HepG2 (cell line): ENCODE measurements at regions not wholly inside any gene's neighbourhood (a gene's known extent, or its start where the extent isn't known, plus 50 kb on each side); places are given as distances from the start of the nearest gene placed in this dataset.

Source experiments
- BRCA1 ChIP-seq: sonication (generic); formaldehyde crosslinking; IDR thresholded peaks from 2 replicates; pipeline ENCODE4 v1.4.0; 2020; ENCODE audit warnings: missing genetic modification reagents
- CTCF ChIP-seq: sonication (generic); formaldehyde crosslinking; IDR thresholded peaks from 2 replicates; pipeline ENCODE4 v1.5.0; 2020; ENCODE audit warnings: mild to moderate bottlenecking, missing genetic modification reagents, moderate library complexity
- GABPA ChIP-seq, 2 experiments: IDR thresholded peaks; 2 replicates each; pipeline ENCODE4 v1.6.1; 2011 to 2016; ENCODE audit warnings: low read depth in 2 of 2, low read length in 1 of 2, missing biosample characterization in 1 of 2, missing genetic modification characterization in 1 of 2
- SUZ12 ChIP-seq: fragments of 150-350 bp; IDR thresholded peaks from 2 replicates; pipeline ENCODE4 v1.6.1; 2014; ENCODE audit warnings: low read depth, low read length
- TCF12 ChIP-seq, 2 experiments: fragments of 450-650 bp in 1 of 2; sonication (generic) in 1 of 2; formaldehyde crosslinking in 1 of 2; IDR thresholded peaks; 2 replicates each; pipeline versions ENCODE4 v1.6.1 to v1.8.0; 2017 to 2022; ENCODE audit warnings: antibody characterized with exemption in 1 of 2, mild to moderate bottlenecking in 1 of 2, missing genetic modification reagents in 1 of 2, moderate library complexity in 1 of 2
- TCF7L2 ChIP-seq: IDR thresholded peaks from 2 replicates; pipeline ENCODE4 v1.6.1; 2011; ENCODE audit warnings: mild to moderate bottlenecking, low read depth, low read length, moderate library complexity
- ZNF20 ChIP-seq: sonication (generic); formaldehyde crosslinking; IDR thresholded peaks from 2 replicates; pipeline ENCODE4 v1.4.0; 2020; ENCODE audit warnings: mild to moderate bottlenecking, moderate library complexity, missing genetic modification reagents
- ZNF343 ChIP-seq: sonication (generic); formaldehyde crosslinking; IDR thresholded peaks from 2 replicates; pipeline ENCODE4 v1.4.0; 2020; ENCODE audit warnings: mild to moderate bottlenecking, missing genetic modification reagents
- ZNF513 ChIP-seq: sonication (generic); formaldehyde crosslinking; conservative IDR thresholded peaks from 2 replicates; pipeline ENCODE4 v1.5.0; 2020; ENCODE audit warnings: missing genetic modification reagents
- ZNF557 ChIP-seq: sonication (generic); formaldehyde crosslinking; IDR thresholded peaks from 2 replicates; pipeline ENCODE4 v1.4.0; 2020; ENCODE audit warnings: missing genetic modification reagents
- ZNF83 ChIP-seq: sonication (generic); formaldehyde crosslinking; IDR thresholded peaks from 2 replicates; pipeline ENCODE4 v1.4.0; 2020; ENCODE audit warnings: missing genetic modification reagents, mild to moderate bottlenecking, borderline replicate concordance

- no peak for TF ChIP-seq CTCF (CRISPR knock-in tag)
- no peak for TF ChIP-seq BRCA1
- no peak for TF ChIP-seq SUZ12
- TF ChIP-seq TCF12 (IDR thresholded peaks at IDR 0.05) = no peak
- no peak for TF ChIP-seq TCF12 (CRISPR knock-in tag; IDR thresholded peaks at IDR 0.05)
- no peak for TF ChIP-seq ZNF20
- TF ChIP-seq GABPA (IDR thresholded peaks at IDR 0.05; ENCODE audit: low read depth, low read length) = no peak
- TF ChIP-seq GABPA (CRISPR knock-in tag; IDR thresholded peaks at IDR 0.05; ENCODE audit: low read depth) = no peak
- TF ChIP-seq TCF7L2 = no peak
- TF ChIP-seq ZNF83 (CRISPR knock-in tag) = no peak
- TF ChIP-seq ZNF513 (CRISPR knock-in tag) = no peak
- TF ChIP-seq ZNF557 (CRISPR knock-in tag) = no peak
- no peak for TF ChIP-seq ZNF343
These were observed 971.0 kb downstream of the NCAM2 start for GRCh38 chr21:21969211-21969610.
